PC-3 (cell line): ENCODE measurements at regions not wholly inside any gene's neighbourhood (a gene's known extent, or its start where the extent isn't known, plus 50 kb on each side); places are given as distances from the start of the nearest gene placed in this dataset.

Experiments
- ATAC-seq: fragments of 200-7000 bp; cut with Tn5 transposase; 2 replicates; pipeline ENCODE4 v1.9.1; 2020; ENCODE audit warnings: mild to moderate bottlenecking, moderate library complexity
- BruUV-seq: library from RNA; stranded (reverse); fragments of 400-500 nt; replicated peaks from 2 replicates; lab custom pipeline; 2021; lab: Mats Ljungman, UMichigan
- CTCF ChIA-PET: fragments of 300-600 bp; sonication (Branson Sonifier 250); formaldehyde crosslinking; loops from one replicate; lab custom pipeline; 2022; ENCODE audit warnings: antibody characterized with exemption; lab: Charles Lee
- POLR2A ChIA-PET: fragments of 300-600 bp; sonication (Branson Sonifier 250); formaldehyde crosslinking; loops from one replicate; lab custom pipeline; 2022; ENCODE audit warnings: antibody characterized with exemption; ENCODE audit not compliant: unreplicated experiment; lab: Charles Lee
- DNase-seq: peaks from one replicate; pipeline ENCODE4 v3.0.0-alpha.2; 2015
- H2AFZ ChIP-seq: fragments of 300-600 bp; sonication (generic); 2 replicates; pipeline ENCODE4 v1.6.0; 2016; ENCODE audit warnings: antibody characterized with exemption, low read length
- H3F3A ChIP-seq: fragments of 300-600 bp; sonication (generic); one replicate; pipeline ENCODE4 v1.6.0; 2017; ENCODE audit warnings: antibody characterized with exemption, low read length, control low read depth, mild to moderate bottlenecking; ENCODE audit not compliant: unreplicated experiment
- H3K27ac ChIP-seq: fragments of 300-600 bp; sonication (generic); 2 replicates; pipeline ENCODE4 v1.5.1; 2016; ENCODE audit warnings: mild to moderate bottlenecking, low read length
- H3K27me3 ChIP-seq: fragments of 300-600 bp; sonication (generic); 2 replicates; pipeline ENCODE4 v1.6.1; 2016; ENCODE audit warnings: low read length, mixed read lengths
- H3K36me3 ChIP-seq: fragments of 300-600 bp; sonication (generic); 2 replicates; pipeline ENCODE4 v1.6.1; 2016; ENCODE audit warnings: low read depth, mixed run types, low read length, mixed read lengths
- H3K4me1 ChIP-seq: fragments of 300-600 bp; sonication (generic); 2 replicates; pipeline ENCODE4 v1.5.1; 2016; ENCODE audit warnings: low read length; ENCODE audit not compliant: insufficient read depth
- H3K4me2 ChIP-seq: fragments of 300-600 bp; sonication (generic); 2 replicates; pipeline ENCODE4 v1.6.0; 2016; ENCODE audit warnings: low read length
- H3K4me3 ChIP-seq: fragments of 300-600 bp; sonication (generic); 2 replicates; pipeline ENCODE4 v1.5.1; 2016; ENCODE audit warnings: mild to moderate bottlenecking, low read length, mixed read lengths
- H3K79me2 ChIP-seq: fragments of 300-600 bp; sonication (generic); 2 replicates; pipeline ENCODE4 v1.6.1; 2017; ENCODE audit warnings: low read length, mixed read lengths
- H3K9ac ChIP-seq: fragments of 300-600 bp; sonication (generic); 2 replicates; pipeline ENCODE4 v1.6.0; 2016; ENCODE audit warnings: mild to moderate bottlenecking, low read length
- H3K9me2 ChIP-seq: fragments of 300-600 bp; sonication (generic); replicated peaks from 2 replicates; pipeline ENCODE4 v1.6.1; 2016; ENCODE audit warnings: mixed run types, low read length, mixed read lengths
- H3K9me3 ChIP-seq: fragments of 300-600 bp; sonication (generic); 2 replicates; pipeline ENCODE4 v1.6.1; 2016; ENCODE audit warnings: low read length, mixed read lengths
- H4K20me1 ChIP-seq: fragments of 300-600 bp; sonication (generic); 2 replicates; pipeline ENCODE4 v1.6.1; 2016; ENCODE audit warnings: low read length, mixed read lengths
- CTCF ChIP-seq: fragments of 300-600 bp; sonication (generic); conservative IDR thresholded peaks from 2 replicates; pipeline ENCODE4 v1.5.1; 2017; ENCODE audit warnings: antibody characterized with exemption, low read depth, mild to moderate bottlenecking, low read length
- EZH2 ChIP-seq: fragments of 300-600 bp; sonication (generic); IDR thresholded peaks from one replicate; pipeline ENCODE4 v1.6.1; 2017; ENCODE audit warnings: antibody characterized with exemption, mild to moderate bottlenecking, low read length; ENCODE audit not compliant: unreplicated experiment
- EZH2phosphoT487 ChIP-seq: fragments of 300-600 bp; sonication (generic); IDR thresholded peaks from 2 replicates; pipeline ENCODE4 v1.6.1; 2018; ENCODE audit warnings: mild to moderate bottlenecking, antibody characterized with exemption, low read length, borderline replicate concordance
- intact Hi-C: fragments of 100-400 bp; cut with micrococcal nuclease; formaldehyde crosslinking; loops from 2 replicates; pipeline ENCODE4 v1.9.0; 2023

GRCh38 chr11:108994887-108995286 is 330.0 kb downstream of the DDX10 start:
- H3K4me3 ChIP-seq, result no peak overlapping the region
- no peak overlapping the region for H3K4me2 ChIP-seq
- no peaks in the 10 kb centered on the region for H3K36me3 ChIP-seq
- intact Hi-C loops, result no loop called here
- H3F3A ChIP-seq, result no peaks in the 10 kb centered on the region
- no peaks in the 10 kb centered on the region for H3K4me1 ChIP-seq
- H3K9me2 ChIP-seq, result no peaks in the 10 kb centered on the region
- BruUV-seq, result no TSS peak
- no peaks in the 10 kb centered on the region for H3K27me3 ChIP-seq
- no peak overlapping the region for H2AFZ ChIP-seq
- no peaks in the 10 kb centered on the region for H3K79me2 ChIP-seq
- ATAC-seq (no peak), DNase-seq (no peak)
- TF ChIP-seq EZH2phosphoT487 (no peak), CTCF (no peak), EZH2 (no peak)
- no peak overlapping the region for H3K27ac ChIP-seq
- no peak overlapping the region for H3K9ac ChIP-seq
- ChIA-PET CTCF (interaction anchor here (0.5 kb wide), 1 partner anchor 945 kb away, joined by 3 read pairs; no protein-coding TSS in a partner anchor), POLR2A (no interaction called here)
- peaks cover 5% of the 10 kb centered on the region; the same call in 1 of the 2 replicates for H3K9me3 ChIP-seq
- H4K20me1 ChIP-seq, result no peaks in the 10 kb centered on the region

GRCh38 chr11:108997826-108998225 is 333.0 kb downstream of the DDX10 start:
- Histone ChIP-seq H3F3A (no peaks in the 10 kb centered on the region), H3K9me2 (no peaks in the 10 kb centered on the region), H4K20me1 (no peaks in the 10 kb centered on the region), H3K27me3 (no peaks in the 10 kb centered on the region), H3K9ac (no peak overlapping the region), H3K36me3 (no peaks in the 10 kb centered on the region), H3K4me1 (0 out of 2 replicates have a peak, but pooled peaks cover 5% of the 10 kb centered on the region), H3K4me2 (no peak overlapping the region), H3K4me3 (no peak overlapping the region), H3K79me2 (no peaks in the 10 kb centered on the region), H3K27ac (no peak overlapping the region), H3K9me3 (peaks cover 5% of the 10 kb centered on the region; the same call in 1 of the 2 replicates), H2AFZ (no peak overlapping the region)
- ChIA-PET POLR2A (no interaction called here), CTCF (no interaction called here)
- DNase-seq (no peak), ATAC-seq (no peak)
- intact Hi-C loops, result no loop called here
- TF ChIP-seq EZH2, result no peak
- TF ChIP-seq CTCF, result no peak
- TF ChIP-seq EZH2phosphoT487, result no peak
- BruUV-seq, result no TSS peak

- H3K9me2 ChIP-seq, result no peaks in the 10 kb centered on the region; the same call in 1 of the 2 replicates
- no TSS peak for BruUV-seq
- H3K79me2 ChIP-seq, result no peaks in the 10 kb centered on the region
- DNase-seq (peak; percentile 62), ATAC-seq (peak; percentile 51; the same call in 1 of the 2 replicates)
- ChIA-PET POLR2A (no interaction called here), CTCF (no interaction called here)
- no peak for TF ChIP-seq EZH2phosphoT487
- 0 out of 2 replicates have a peak, but pooled peaks have one; percentile 7 for TF ChIP-seq CTCF
- peaks cover 5% of the 10 kb centered on the region; the same call in 1 of the 2 replicates for H3K9me3 ChIP-seq
- H3K4me3 ChIP-seq, result no peak overlapping the region
- H2AFZ ChIP-seq, result no peak overlapping the region
- no peaks in the 10 kb centered on the region for H3K27me3 ChIP-seq
- intact Hi-C loops, result no loop called here
- H3K4me1 ChIP-seq, result 0 out of 2 replicates have a peak, but pooled peaks cover 5% of the 10 kb centered on the region
- no peak overlapping the region for H3K4me2 ChIP-seq
- no peaks in the 10 kb centered on the region for H3F3A ChIP-seq
- H4K20me1 ChIP-seq, result no peaks in the 10 kb centered on the region
- H3K27ac ChIP-seq, result no peak overlapping the region
- no peak overlapping the region for H3K9ac ChIP-seq
- no peaks in the 10 kb centered on the region for H3K36me3 ChIP-seq
Measured at GRCh38 chr11:109000531-109000930, 335.7 kb downstream of the DDX10 start.
